ENCODE measurements at regions not wholly inside any gene's neighbourhood (a gene's known extent, or its start where the extent isn't known, plus 50 kb on each side); places are given as distances from the start of the nearest gene placed in this dataset.
A peak's percentile ranks its signal among the peaks of the same experiment; 100 is the strongest.

- intact Hi-C loops (cut with DNase I; ENCODE audit: low total_unique reads) = no loop called here
- H3K4me3 ChIP-seq = no peak overlapping the region
- no peak for DNase-seq
- H3K4me1 ChIP-seq = no peaks in the 10 kb centered on the region
- no peaks in the 10 kb centered on the region for H3K9me3 ChIP-seq
- no peaks in the 10 kb centered on the region for H3K36me3 ChIP-seq
- WGBS, 5 donors = 63 to 78% (median 74%) methylated on average over 3 of the region's 3 CpGs
- peaks cover 0 to 6% (median 0%) of the 10 kb centered on the region in 3 donors for H3K27me3 ChIP-seq
- H3K27ac ChIP-seq = no peak overlapping the region
- TF ChIP-seq POLR2A (IDR thresholded peaks at IDR 0.05) = no peak
- TF ChIP-seq EP300 (IDR thresholded peaks at IDR 0.05) = no peak
- no peak for TF ChIP-seq POLR2AphosphoS5 (IDR thresholded peaks at IDR 0.05)
- no peak for TF ChIP-seq CTCF (IDR thresholded peaks at IDR 0.05)
Observed at GRCh38 chr14:35471803-35472202, 62.2 kb upstream of the INSM2 start.

GRCh38 chr14:35474323-35474722 lies 59.6 kb upstream of the INSM2 start:
- no peaks in the 10 kb centered on the region for H3K4me1 ChIP-seq
- peaks cover 0 to 15% (median 0%) of the 10 kb centered on the region in 3 donors for H3K27me3 ChIP-seq
- no peak for DNase-seq
- no peaks in the 10 kb centered on the region for H3K9me3 ChIP-seq
- intact Hi-C loops (cut with DNase I; ENCODE audit: low total_unique reads) = no loop called here
- no peak overlapping the region for H3K27ac ChIP-seq
- 84 to 100% (median 90%) methylated on average over 1 of the region's 1 CpG for WGBS, 5 donors
- H3K4me3 ChIP-seq = no peak overlapping the region
- no peaks in the 10 kb centered on the region for H3K36me3 ChIP-seq
- TF ChIP-seq CTCF (IDR thresholded peaks at IDR 0.05) (no peak), POLR2AphosphoS5 (IDR thresholded peaks at IDR 0.05) (no peak), EP300 (IDR thresholded peaks at IDR 0.05) (no peak), POLR2A (IDR thresholded peaks at IDR 0.05) (no peak)

- 71 to 78% (median 78%) methylated on average over 7 of the region's 7 CpGs for WGBS, 5 donors
- no peak overlapping the region for H3K4me3 ChIP-seq
- no peaks in the 10 kb centered on the region for H3K4me1 ChIP-seq
- H3K36me3 ChIP-seq = no peaks in the 10 kb centered on the region
- TF ChIP-seq EP300 (IDR thresholded peaks at IDR 0.05) (no peak), CTCF (IDR thresholded peaks at IDR 0.05) (no peak), POLR2AphosphoS5 (IDR thresholded peaks at IDR 0.05) (no peak), POLR2A (IDR thresholded peaks at IDR 0.05) (no peak)
- H3K27me3 ChIP-seq = peaks cover 0 to 9% (median 0%) of the 10 kb centered on the region in 3 donors
- no peaks in the 10 kb centered on the region for H3K9me3 ChIP-seq
- no peak for DNase-seq
- no peak overlapping the region for H3K27ac ChIP-seq
- intact Hi-C loops (cut with DNase I; ENCODE audit: low total_unique reads) = no loop called here
Observed at GRCh38 chr14:35480119-35480769, 53.7 kb upstream of the INSM2 start.

- intact Hi-C loops (cut with DNase I; ENCODE audit: low total_unique reads) = no loop called here
- Histone ChIP-seq H3K4me3 (no peak overlapping the region), H3K27me3 (peaks cover 0 to 2% (median 0%) of the 10 kb centered on the region in 3 donors), H3K9me3 (no peaks in the 10 kb centered on the region), H3K36me3 (no peaks in the 10 kb centered on the region), H3K4me1 (no peaks in the 10 kb centered on the region), H3K27ac (no peak overlapping the region)
- TF ChIP-seq EP300 (IDR thresholded peaks at IDR 0.05) = no peak
- TF ChIP-seq POLR2A (IDR thresholded peaks at IDR 0.05) = no peak
- TF ChIP-seq POLR2AphosphoS5 (IDR thresholded peaks at IDR 0.05) = no peak
- no peak for TF ChIP-seq CTCF (IDR thresholded peaks at IDR 0.05)
- WGBS, 5 donors = 18 to 39% (median 22%) methylated on average over 1 of the region's 1 CpG
- peak in 1 of 2 donors; percentile 2 for DNase-seq
Observed at GRCh38 chr14:35482994-35483515, 50.9 kb upstream of the INSM2 start.
